Activated naive CD4-positive, alpha-beta T cell treated with anti-CD3 and anti-CD28 coated beads, Interleukin-2, amount 10 ng/mL, durations not matched to agents 7 days and 5 days (primary cell): ENCODE measurements at regions not wholly inside any gene's neighbourhood (a gene's known extent, or its start where the extent isn't known, plus 50 kb on each side); places are given as distances from the start of the nearest gene placed in this dataset.
"Not testable (repeated sequence)": the region's sequence is repeated elsewhere in the genome, so short reads cannot be mapped to it uniquely, and the experiment has no call there.

Experiments used
- CTCF ChIA-PET: fragments of 350-600 bp; sonication (Branson Sonifier 250); formaldehyde crosslinking; loops from one replicate; lab custom pipeline; 2021; ENCODE audit warnings: antibody characterized with exemption; lab: Charles Lee
- DNase-seq: peaks from one replicate; pipeline ENCODE4 v3.0.0-alpha.2; 2020
- H3K27ac Mint-ChIP-seq: one replicate; pipeline ENCODE4 v1.8.0; 2021; ENCODE audit warnings: mild to moderate bottlenecking, moderate library complexity, mixed read lengths
- H3K27me3 Mint-ChIP-seq: one replicate; pipeline ENCODE4 v1.8.0; 2021; ENCODE audit warnings: mild to moderate bottlenecking, mixed read lengths
- H3K36me3 Mint-ChIP-seq: one replicate; pipeline ENCODE4 v1.8.0; 2021; ENCODE audit warnings: mixed read lengths
- H3K4me1 Mint-ChIP-seq: one replicate; pipeline ENCODE4 v1.8.0; 2021; ENCODE audit warnings: mixed read lengths
- H3K4me3 Mint-ChIP-seq: one replicate; pipeline ENCODE4 v1.8.0; 2021; ENCODE audit warnings: mild to moderate bottlenecking, moderate library complexity, mixed read lengths
- H3K9me3 Mint-ChIP-seq: one replicate; pipeline ENCODE4 v1.8.0; 2021; ENCODE audit warnings: mixed read lengths

DNA sequence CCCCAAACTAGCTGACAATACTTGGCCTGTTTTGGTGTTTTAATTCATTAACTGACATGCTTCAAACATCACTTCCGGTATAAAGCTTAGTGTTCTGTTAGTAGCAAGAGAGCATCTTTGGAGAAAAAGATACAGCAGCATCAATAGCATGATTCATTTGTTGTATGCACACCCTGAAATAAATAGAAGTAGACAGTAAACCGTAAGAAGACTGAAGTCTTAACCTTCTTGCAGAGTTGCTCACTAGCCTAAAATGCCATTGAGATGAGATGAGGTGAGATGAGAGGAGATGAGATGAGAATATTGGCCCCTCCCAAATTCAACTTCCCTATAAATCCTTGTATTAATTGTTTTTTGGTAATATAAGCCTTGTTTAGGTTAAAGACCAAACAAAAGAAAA, 108.8 kb downstream of the TNFSF18 start:
- no peak for DNase-seq
- H3K27ac Mint-ChIP-seq = no peak overlapping the region
- H3K36me3 Mint-ChIP-seq = no peaks in the 10 kb centered on the region
- H3K9me3 Mint-ChIP-seq = peaks cover 6% of the 10 kb centered on the region
- no peak overlapping the region for H3K4me3 Mint-ChIP-seq
- CTCF ChIA-PET = no interaction called here
- peaks cover 4% of the 10 kb centered on the region for H3K4me1 Mint-ChIP-seq
- peaks cover 8% of the 10 kb centered on the region for H3K27me3 Mint-ChIP-seq

DNA sequence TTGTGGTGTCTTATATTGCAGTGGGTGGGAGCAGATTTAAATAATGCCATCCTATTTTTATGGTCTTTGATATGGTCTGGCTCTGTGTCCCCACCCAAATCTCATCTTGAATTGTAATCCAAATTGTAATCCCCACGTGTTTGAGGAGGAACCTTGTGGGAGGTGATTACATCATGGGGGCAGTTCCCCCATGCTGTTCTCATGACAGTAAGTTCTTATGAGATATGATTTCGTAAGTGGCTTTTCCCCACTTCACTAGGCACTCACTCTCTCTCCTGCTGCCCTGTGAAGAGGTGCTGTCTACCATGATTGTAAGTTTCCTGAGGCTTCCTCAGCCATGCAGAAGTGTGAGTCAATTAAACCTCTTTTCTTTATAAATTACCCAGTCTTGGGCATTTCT, 107.6 kb downstream of the TNFSF18 start:
- H3K4me3 Mint-ChIP-seq, H3K36me3 Mint-ChIP-seq, H3K27me3 Mint-ChIP-seq, DNase-seq, CTCF ChIA-PET, H3K27ac Mint-ChIP-seq, H3K9me3 Mint-ChIP-seq: not testable (repeated sequence)
- H3K4me1 Mint-ChIP-seq = peaks cover 15% of the 10 kb centered on the region

DNA sequence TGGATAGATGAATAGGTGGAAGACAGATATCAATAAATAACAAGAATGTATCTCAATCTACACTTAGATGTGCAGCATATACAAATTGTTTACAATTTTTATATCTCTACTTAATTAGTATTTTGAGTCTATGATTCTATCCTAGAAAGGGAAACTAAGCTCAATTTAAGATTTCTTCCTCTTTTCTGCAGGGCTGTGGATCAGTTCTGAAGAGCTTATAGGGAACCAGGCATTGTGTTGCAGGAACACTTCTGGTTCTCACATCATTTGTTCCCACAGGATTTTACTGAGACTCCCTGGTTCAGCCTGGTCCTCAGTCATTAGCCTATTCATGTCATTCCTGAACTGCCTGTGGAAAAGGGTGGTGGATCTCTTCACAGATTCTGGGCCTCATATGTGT, 105.8 kb downstream of the TNFSF18 start:
- peaks cover 6% of the 10 kb centered on the region for H3K9me3 Mint-ChIP-seq
- CTCF ChIA-PET = no interaction called here
- H3K4me1 Mint-ChIP-seq = peaks cover 15% of the 10 kb centered on the region
- no peak for DNase-seq
- H3K27ac Mint-ChIP-seq = no peak overlapping the region
- H3K36me3 Mint-ChIP-seq = no peaks in the 10 kb centered on the region
- H3K27me3 Mint-ChIP-seq = peaks cover 9% of the 10 kb centered on the region
- H3K4me3 Mint-ChIP-seq = no peak overlapping the region

DNA sequence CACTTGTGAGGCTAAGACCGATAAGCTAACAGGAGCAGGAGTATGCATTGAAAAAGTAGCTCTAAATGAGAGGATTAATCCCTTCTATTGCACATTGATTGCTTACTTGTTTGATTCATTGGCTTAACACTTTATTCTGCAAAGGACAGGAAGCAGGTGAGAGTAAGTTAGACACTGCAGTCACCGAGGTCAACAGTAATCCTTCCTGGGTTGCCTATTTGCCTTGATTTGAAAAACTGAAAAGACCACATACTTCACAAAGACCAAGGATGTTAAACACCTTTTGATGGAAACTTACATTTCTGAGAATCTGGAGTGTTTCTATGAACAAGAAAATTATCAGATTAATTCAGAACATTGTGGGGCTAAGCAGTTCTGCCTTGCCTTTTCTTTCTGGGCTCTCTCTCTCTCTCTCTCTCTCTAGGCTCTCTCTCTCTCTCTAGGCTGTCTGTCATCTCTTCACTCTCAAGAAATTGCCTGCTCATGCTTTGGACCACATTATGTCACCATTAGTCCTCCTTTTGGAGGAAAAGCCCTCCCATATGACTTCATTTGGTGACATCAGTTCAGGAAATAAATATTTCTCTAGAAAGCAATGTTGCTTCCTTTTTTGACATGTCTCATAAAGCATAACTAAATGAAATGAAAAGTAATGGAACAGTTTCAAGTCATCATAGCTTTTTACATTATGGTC, 103.8 kb downstream of the TNFSF18 start:
- Mint-ChIP-seq H3K4me1 (peaks cover 15% of the 10 kb centered on the region), H3K36me3 (no peaks in the 10 kb centered on the region), H3K27me3 (peaks cover 11% of the 10 kb centered on the region), H3K9me3 (peaks cover 4% of the 10 kb centered on the region), H3K27ac (no peak overlapping the region), H3K4me3 (no peak overlapping the region)
- DNase-seq = no peak
- CTCF ChIA-PET = no interaction called here

DNA sequence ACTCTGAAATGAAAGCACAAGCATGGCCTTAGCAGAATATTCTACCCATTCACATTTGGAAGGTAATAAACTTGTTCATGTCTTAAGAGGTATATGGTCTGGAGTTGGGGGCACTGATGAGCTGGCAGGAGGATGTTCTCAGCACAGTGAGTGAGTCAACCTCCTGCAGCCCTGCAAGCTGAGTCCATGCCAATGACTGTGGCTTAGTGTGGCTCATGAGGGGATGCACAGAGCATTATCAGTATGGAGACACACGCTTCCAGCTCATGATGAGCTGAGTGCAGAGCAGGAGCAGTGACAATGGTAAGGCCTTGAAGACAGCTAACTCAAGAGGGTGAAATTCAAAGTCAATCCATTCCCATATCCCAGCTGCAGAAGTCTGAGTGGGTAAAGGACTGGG, 102.3 kb downstream of the TNFSF18 start:
- no peak for DNase-seq
- Mint-ChIP-seq H3K4me1 (peaks cover 15% of the 10 kb centered on the region), H3K9me3 (no peaks in the 10 kb centered on the region), H3K27me3 (peaks cover 12% of the 10 kb centered on the region), H3K36me3 (no peaks in the 10 kb centered on the region), H3K4me3 (no peak overlapping the region), H3K27ac (no peak overlapping the region)
- CTCF ChIA-PET = no interaction called here

DNA sequence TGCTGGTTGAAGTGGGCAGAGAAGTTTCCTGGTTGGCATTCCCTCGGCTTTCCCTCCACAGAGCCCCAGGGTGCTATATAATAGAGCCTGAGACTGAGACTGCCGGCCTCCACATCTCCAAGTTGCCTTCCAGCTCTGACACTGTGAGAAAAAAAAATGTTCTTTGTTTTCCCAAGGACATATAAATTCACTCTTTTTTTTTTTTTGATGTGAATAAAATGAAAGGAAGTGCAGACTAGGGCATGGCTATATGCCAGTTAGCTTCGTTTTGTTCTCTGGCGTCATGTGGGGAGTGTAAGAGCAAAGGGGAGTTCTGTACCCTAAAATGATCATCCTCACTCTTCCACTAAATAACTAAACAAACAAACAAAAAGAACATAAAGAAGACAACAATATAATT, 101.6 kb downstream of the TNFSF18 start:
- CTCF ChIA-PET = interaction anchor here (1.2 kb wide), 1 partner anchor 122 kb away, joined by 3 read pairs; no protein-coding TSS in a partner anchor
- H3K4me1 Mint-ChIP-seq = peaks cover 15% of the 10 kb centered on the region
- no peaks in the 10 kb centered on the region for H3K9me3 Mint-ChIP-seq
- no peak overlapping the region for H3K4me3 Mint-ChIP-seq
- H3K36me3 Mint-ChIP-seq = no peaks in the 10 kb centered on the region
- peaks cover 12% of the 10 kb centered on the region for H3K27me3 Mint-ChIP-seq
- no peak for DNase-seq
- no peak overlapping the region for H3K27ac Mint-ChIP-seq

DNA sequence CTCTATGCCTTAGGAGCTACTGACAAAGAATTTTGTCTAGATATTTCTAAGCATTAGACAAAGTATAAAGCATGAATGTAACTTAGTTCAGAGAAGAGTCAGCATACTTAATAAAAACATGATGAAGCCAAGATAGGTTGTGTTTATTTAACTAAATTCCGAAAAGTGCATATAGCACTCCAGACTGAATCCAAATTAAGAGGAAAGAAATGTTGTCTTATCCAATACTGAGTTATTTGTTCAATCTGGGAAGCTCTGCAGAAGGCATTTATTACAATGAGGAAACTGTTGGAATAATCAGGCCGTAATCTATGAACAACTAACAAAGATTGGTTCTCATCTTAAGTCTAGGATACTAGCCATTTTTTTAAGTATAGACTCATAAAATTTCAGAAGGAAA, 100.2 kb downstream of the TNFSF18 start:
- H3K27me3 Mint-ChIP-seq = peaks cover 12% of the 10 kb centered on the region
- CTCF ChIA-PET = no interaction called here
- no peak for DNase-seq
- H3K4me3 Mint-ChIP-seq = no peak overlapping the region
- H3K9me3 Mint-ChIP-seq = no peaks in the 10 kb centered on the region
- H3K36me3 Mint-ChIP-seq = no peaks in the 10 kb centered on the region
- peaks cover 15% of the 10 kb centered on the region for H3K4me1 Mint-ChIP-seq
- H3K27ac Mint-ChIP-seq = no peak overlapping the region

DNA sequence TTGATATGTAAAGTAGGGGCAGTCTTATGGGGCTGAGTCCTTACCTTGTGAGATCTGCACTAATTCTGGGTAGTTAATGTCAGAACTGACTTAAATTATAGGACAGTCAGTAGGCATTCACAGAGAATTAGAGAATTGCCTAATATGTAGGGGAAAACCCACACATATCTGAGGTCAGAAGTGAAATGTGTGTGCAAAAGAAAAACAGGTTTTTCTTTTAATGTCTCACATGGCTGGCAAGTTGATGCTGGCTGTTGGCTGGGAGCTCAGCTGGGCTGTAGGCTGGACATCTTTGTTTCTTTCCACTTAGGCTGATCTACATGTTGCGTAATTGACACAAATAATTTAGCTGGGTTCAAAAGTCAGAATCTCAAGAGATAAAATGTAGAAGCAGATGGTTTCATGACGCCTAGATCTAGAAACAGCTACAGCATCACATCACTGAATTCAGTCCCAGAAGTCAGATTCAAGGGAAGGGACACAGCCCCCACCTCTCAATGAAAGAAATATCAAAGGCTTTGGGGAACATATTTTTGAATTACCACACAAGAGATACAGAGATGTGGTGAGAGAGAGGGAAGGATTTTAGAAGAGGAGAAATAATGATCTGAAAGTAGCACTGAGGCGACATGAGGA, 98.9 kb downstream of the TNFSF18 start:
- CTCF ChIA-PET = no interaction called here
- H3K27ac Mint-ChIP-seq = no peak overlapping the region

DNA sequence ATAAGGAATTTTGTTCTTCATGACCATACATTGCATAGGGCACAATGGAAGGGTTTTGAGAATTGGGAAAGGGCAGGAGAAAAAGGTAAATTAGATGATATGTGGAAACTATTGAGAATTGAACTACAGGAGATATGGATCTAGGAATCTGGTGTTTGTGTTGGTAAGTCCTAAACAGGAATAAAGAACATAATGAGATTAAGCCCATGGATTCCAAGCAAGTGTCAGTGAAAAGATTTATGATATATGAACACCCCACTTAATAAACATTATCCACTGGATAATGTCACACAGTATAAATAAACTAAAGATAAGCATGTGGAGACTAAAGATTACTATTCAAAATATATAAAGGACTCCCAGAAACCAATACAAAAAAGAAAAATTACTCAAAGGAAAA, 98.2 kb downstream of the TNFSF18 start:
- Mint-ChIP-seq H3K4me1 (peaks cover 5% of the 10 kb centered on the region), H3K9me3 (no peaks in the 10 kb centered on the region), H3K4me3 (no peak overlapping the region), H3K36me3 (no peaks in the 10 kb centered on the region), H3K27me3 (peaks cover 15% of the 10 kb centered on the region), H3K27ac (no peak overlapping the region)
- no peak for DNase-seq
- CTCF ChIA-PET = no interaction called here

More for the DNA sequence above, 98.9 kb downstream of the TNFSF18 start:
- H3K4me1 Mint-ChIP-seq = peaks cover 11% of the 10 kb centered on the region
- H3K27me3 Mint-ChIP-seq = peaks cover 12% of the 10 kb centered on the region
- no peaks in the 10 kb centered on the region for H3K9me3 Mint-ChIP-seq
- DNase-seq = no peak
- H3K36me3 Mint-ChIP-seq = no peaks in the 10 kb centered on the region
- no peak overlapping the region for H3K4me3 Mint-ChIP-seq

DNA sequence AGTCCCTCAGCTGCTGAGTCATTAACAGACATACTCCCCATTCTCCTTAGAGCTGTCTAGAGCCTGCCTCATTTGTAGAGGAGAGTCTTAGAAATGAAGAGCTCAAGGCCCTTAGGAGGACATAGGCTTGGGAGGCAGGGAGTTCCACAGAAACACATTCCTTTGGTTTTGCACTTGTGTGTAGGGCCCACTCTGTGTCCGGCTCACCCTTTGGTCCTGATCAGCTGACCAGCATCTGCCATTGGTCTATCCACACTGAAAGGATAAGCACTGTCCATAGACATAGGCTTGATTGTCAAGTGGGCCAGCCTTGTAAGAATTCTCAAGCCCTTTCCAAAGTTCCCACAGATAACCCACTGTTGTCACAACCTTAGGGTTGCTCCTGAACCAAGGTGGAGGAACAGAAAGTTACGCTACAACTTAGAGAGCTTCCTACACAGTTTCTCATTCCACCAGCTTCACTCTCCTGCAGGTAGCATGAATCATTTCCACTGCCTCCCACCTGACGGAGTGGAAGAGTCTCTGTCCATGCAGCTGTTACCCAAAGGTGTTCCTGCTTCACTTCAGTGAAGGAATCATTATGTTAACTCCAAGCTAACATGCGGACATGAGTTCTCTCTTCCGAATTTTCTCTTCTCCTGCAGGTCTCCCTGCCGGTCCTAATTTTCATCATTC, 96.1 kb downstream of the TNFSF18 start:
- H3K27ac Mint-ChIP-seq = no peak overlapping the region
- DNase-seq = no peak
- H3K9me3 Mint-ChIP-seq = no peaks in the 10 kb centered on the region
- no peaks in the 10 kb centered on the region for H3K4me1 Mint-ChIP-seq
- CTCF ChIA-PET = interaction anchor here (0.6 kb wide), 1 partner anchor 1613 kb away, joined by 3 read pairs; no protein-coding TSS in a partner anchor
- H3K36me3 Mint-ChIP-seq = no peaks in the 10 kb centered on the region
- H3K4me3 Mint-ChIP-seq = no peak overlapping the region
- H3K27me3 Mint-ChIP-seq = peaks cover 14% of the 10 kb centered on the region

DNA sequence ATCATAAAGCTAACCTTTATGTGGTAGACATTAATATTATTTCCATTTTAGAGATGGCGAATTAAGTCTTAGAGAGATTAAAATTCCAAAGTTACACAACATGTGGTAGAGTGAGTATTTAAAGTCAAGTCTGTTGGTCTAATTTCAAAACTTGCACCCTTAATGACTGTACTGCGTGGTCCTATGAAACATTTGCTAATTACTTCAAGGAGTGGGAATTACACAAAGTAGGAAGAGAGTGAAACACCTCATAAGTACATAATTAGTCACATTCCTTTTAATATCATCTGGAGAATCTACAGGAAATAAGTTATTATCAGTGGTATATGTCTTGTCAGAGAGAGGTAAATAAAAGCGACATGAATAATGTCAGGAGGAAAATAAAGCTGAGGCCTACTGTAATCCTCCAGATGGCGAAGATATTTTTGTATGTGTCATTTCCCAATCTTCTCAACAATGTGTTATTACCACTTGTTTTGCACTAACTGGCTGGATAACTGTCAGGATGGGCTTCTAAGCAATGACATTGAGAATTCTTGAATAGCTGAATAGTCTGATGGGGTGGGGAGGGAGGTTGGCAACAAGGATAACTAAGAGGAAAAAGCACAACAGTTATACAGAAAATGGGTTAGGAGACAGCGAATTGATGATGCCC, 95.5 kb downstream of the TNFSF18 start:
- Mint-ChIP-seq H3K4me1 (no peaks in the 10 kb centered on the region), H3K9me3 (no peaks in the 10 kb centered on the region), H3K27ac (no peak overlapping the region), H3K4me3 (no peak overlapping the region), H3K36me3 (no peaks in the 10 kb centered on the region), H3K27me3 (peaks cover 13% of the 10 kb centered on the region)
- CTCF ChIA-PET = no interaction called here
- no peak for DNase-seq

DNA sequence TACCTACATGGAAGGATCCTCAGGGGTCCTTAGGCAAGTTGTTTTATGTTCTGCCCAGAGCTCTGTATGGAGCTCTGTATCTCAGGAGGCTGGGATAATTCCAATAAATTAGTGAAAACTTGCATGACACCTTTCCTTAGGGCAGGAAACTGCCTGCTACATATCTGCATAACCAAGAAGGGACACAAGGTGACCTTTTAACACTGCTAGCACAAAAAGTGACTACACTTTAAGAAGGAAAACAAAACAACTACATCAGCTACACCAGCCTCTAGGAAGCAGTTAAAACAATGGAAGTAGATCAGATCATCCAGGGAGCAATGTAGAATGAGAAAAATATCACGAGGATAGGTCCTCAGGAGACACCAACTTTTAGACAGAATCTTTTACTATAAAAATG, 93.9 kb downstream of the TNFSF18 start:
- H3K36me3 Mint-ChIP-seq = no peaks in the 10 kb centered on the region
- H3K4me3 Mint-ChIP-seq = no peak overlapping the region
- H3K9me3 Mint-ChIP-seq = no peaks in the 10 kb centered on the region
- H3K27me3 Mint-ChIP-seq = peaks cover 14% of the 10 kb centered on the region
- no peak overlapping the region for H3K27ac Mint-ChIP-seq
- DNase-seq = no peak
- H3K4me1 Mint-ChIP-seq = no peaks in the 10 kb centered on the region
- CTCF ChIA-PET = no interaction called here

DNA sequence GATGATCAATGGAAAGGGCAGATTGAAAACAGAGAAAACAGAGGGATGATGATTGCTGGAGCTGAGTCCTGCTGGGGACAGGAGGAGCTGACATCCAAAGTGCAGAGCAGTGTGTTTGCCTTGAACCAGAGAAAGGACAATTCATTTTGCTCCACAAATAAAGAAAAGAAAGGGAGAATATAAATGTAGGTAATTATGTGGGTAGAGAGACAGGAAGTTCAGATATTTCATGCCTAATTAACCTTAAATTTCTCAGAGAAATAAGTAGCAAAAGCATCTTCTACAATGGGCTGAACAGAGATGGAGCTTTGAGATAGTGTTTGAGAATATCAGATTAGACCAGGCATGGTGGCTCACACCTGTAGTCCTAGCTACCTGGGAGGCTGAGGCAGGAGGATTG, 93.2 kb downstream of the TNFSF18 start:
- Mint-ChIP-seq H3K27ac (no peak overlapping the region), H3K27me3 (peaks cover 13% of the 10 kb centered on the region)

DNA sequence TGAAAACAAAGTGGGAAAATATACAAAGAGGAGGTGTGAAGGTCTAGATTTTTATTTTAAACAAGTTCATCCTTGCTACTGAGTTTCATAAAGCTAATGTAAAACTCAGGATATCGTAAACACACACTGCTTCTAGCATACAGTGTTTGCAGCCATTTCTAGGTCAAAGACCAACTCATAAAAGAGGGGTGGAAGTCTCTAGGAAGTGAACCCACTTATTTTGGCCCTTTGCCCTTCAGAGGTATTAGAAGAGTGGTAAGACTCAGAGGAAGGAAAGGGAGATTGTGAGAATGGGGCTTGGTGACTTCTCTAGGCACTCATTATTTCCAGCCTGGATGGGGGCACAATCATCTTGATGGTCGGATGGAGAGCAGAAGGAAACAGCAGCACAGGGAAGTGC, 91.2 kb downstream of the TNFSF18 start:
- Mint-ChIP-seq H3K36me3 (no peaks in the 10 kb centered on the region), H3K27me3 (peaks cover 13% of the 10 kb centered on the region), H3K4me1 (no peaks in the 10 kb centered on the region), H3K27ac (no peak overlapping the region), H3K9me3 (no peaks in the 10 kb centered on the region), H3K4me3 (no peak overlapping the region)
- DNase-seq = no peak
- CTCF ChIA-PET = no interaction called here

More for the DNA sequence above, 93.2 kb downstream of the TNFSF18 start:
- Mint-ChIP-seq H3K36me3 (no peaks in the 10 kb centered on the region), H3K9me3 (no peaks in the 10 kb centered on the region), H3K4me1 (no peaks in the 10 kb centered on the region), H3K4me3 (no peak overlapping the region)
- CTCF ChIA-PET = no interaction called here
- DNase-seq = no peak
